ENCODE measurements at regions not wholly inside any gene's neighbourhood (a gene's known extent, or its start where the extent isn't known, plus 50 kb on each side); places are given as distances from the start of the nearest gene placed in this dataset.
"Not testable (repeated sequence)": the region's sequence is repeated elsewhere in the genome, so short reads cannot be mapped to it uniquely, and the experiment has no call there.

GRCh38 chr1:3992103-3992556 is 92.1 kb upstream of the C1orf174 start:
- no peak for DNase-seq (ENCODE audit: low read depth in 2 of 2)

- no peak for DNase-seq (ENCODE audit: low read depth in 2 of 2)
Measured at GRCh38 chr1:3992746-3993145, 92.7 kb upstream of the C1orf174 start.

- no peak for DNase-seq (ENCODE audit: low read depth in 2 of 2)
Measured at GRCh38 chr1:3993619-3994375, 93.7 kb upstream of the C1orf174 start.

- no peak for DNase-seq (ENCODE audit: low read depth in 2 of 2)
Measured at GRCh38 chr1:3995141-3995780, 95.2 kb upstream of the C1orf174 start.

DNA sequence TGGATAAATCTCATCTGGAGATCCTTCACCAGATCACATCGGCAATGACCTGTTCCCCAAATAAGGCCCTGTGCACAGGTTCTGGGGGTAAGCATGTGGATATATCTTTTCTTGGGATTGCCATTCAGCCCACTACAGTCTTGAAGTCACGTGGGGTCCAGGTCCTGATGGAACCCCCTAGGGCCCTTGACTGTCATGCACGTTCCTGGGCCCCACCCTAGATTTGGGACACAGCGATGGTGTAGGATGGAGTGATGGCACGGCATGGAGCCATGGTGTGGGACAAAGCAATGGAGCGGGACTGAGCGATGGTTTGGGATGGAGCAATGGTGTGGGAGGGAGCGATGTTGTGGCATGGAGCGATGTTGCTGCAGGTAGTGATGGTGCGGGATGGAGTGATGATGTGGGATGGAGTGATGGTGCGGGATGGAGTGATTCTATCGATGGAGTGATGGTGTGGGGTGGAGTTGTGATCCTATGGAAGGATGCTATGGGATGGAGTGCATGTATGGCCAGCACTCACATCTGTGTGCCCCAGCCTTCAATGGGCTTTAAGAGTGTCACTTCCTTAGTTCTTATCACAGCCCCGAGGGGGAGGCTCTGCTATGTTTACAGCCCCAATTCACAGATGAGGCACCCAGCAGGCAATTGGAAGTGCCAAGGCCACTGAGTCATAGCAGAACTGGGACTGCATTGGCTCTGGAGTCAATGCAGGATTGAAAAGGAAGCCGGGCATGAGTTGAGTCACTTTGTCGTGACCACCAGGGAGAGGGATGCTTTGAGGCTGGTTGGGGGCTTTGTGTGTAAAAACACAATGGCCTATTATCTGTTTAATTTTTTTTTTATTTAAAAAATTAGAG is 97.0 kb upstream of the C1orf174 start:
- DNase-seq (ENCODE audit: low read depth in 2 of 2) = no peak

DNA sequence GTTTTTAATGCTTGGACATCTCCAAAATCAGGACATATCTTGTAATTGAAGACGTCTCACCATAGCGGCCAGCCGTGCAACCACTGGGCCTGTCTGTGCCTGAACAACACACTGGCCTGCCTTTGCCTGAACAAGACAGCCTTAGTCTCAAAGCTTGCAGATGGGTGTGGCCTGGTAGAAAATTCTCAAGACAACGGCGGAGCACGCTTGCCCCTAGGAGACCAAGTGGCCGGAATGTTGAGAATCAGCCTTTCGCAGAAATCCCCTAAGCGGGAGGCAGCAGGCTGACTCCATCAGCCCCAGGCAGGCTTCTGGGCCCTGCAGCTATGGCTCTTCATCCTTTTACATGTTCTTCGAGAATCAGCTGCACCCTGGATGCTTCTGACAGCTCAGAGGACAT is 98.0 kb upstream of the C1orf174 start:
- no peak for DNase-seq (ENCODE audit: low read depth in 2 of 2)

- DNase-seq (ENCODE audit: low read depth in 2 of 2) = not testable (repeated sequence)
Measured at GRCh38 chr1:3999514-3999913, 99.4 kb upstream of the C1orf174 start.

DNA sequence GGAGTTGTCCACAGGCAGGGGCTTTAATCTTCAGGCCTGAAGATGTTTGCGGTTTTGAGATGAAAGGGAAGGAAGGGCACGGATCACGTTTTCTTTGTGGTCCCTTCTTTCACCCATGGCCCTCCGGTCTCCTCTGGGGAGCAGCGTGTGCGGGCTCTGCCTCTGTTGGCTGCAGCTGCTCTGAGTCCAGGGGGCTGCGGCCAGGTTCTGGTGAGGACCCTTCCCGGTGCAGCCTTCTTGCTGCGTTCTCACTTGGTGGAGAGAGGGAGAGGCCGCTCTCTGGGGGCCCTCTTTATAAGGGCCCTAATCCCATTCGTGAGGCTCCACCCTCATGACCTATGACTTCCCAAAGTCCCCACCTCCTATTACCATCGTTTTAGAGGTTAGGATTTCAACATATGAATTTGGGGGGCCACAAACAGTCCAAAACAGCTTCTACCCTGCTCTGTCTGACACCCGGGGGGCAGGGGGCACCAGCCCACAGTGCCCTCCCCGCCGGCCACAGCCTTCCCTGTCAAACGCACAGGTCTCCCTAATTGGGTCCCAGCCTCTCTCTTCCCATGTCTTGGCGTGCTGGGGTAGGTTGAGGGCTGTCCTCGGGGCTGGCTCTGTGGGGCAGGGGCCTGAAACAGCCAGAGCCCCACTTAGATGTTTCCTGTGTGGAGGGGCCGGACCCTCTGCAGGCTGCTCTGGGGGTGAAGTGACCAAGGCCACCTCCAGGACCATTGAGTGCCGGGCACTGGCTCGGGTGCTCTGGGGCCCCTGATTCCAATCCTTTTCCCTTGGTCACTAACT is 100.1 kb upstream of the C1orf174 start:
- DNase-seq (ENCODE audit: low read depth in 2 of 2) = no peak

DNA sequence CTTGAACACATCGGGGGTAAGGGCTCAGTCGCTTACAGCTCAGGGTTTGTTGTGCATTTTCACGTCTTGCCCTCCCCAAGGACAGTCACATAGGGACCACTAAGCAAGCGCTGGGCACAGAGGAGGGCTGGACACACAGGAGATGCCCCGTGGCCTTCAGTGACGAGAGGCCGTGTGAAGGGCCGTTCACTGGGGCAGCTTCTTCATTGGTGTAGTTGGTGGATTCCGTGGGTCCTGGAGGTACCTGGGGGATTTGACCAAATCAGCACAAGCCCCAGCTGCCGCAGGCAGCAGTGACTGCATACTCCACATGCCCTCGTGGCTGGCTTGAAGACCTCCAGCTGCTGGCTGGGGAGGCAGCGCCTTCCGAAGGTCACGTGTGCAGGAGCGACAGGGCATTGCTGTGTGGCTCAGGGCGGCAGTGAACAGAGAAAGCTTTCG is 100.8 kb upstream of the C1orf174 start:
- DNase-seq (ENCODE audit: low read depth in 2 of 2) = no peak

DNA sequence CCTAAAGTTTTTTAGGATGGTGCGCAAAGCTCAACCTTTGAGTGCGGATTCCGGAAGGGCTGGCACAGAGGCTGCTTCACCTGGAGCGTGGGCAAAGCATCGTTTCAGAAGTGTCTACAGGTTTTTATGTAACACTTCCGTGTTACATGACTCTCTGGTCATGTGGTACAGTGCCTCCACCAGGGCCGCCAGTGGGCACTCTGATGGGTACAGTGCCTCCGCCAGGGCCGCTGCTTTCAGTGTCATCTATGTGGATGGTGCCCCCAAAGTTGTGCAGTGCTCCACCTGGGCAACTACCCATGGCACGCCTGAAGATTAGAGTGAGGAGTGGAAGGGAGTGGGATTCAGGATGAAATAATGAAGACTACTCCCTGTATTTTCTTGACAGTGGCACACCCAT is 101.4 kb upstream of the C1orf174 start:
- no peak for DNase-seq (ENCODE audit: low read depth in 2 of 2)

- DNase-seq (ENCODE audit: low read depth in 2 of 2) = no peak
Measured at GRCh38 chr1:4002061-4002521, 102.0 kb upstream of the C1orf174 start.

- DNase-seq (ENCODE audit: low read depth in 2 of 2) = no peak
Measured at GRCh38 chr1:4002741-4003140, 102.7 kb upstream of the C1orf174 start.

DNA sequence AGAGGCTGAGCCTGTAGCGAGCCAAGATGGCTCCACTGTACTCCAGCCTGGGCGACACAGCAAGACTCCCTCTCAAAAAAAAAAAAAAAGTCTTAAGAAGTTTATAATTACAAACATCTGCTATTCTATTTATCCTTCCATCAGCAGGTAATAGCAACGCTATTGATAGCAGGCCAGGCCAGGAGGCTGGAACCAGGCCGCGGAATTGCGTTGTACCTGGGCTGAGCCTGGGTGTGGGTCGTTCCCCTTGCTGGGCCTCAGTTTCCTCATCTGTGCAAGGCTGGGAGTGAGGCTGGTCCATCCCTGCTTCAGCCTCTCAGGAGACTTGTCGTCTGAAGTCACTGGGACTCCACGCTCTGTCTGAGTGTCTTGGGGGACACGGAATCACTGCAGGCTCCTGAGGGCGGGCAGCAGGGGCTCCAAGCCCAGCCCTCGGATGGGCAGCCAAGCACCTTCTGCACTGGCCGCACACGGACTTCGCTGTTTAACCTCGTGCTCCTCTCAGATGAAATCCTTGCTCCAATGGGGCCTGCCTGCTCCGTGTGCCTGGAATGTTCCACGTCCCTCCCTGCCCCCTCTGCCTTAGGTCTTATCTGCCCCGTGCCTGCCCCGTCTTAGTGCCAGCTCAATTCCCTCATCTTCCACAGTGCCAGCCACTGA is 103.9 kb upstream of the C1orf174 start:
- DNase-seq (ENCODE audit: low read depth in 2 of 2) = no peak

GRCh38 chr1:4004635-4005430 is 104.8 kb upstream of the C1orf174 start:
- DNase-seq (ENCODE audit: low read depth in 2 of 2) = no peak

DNA sequence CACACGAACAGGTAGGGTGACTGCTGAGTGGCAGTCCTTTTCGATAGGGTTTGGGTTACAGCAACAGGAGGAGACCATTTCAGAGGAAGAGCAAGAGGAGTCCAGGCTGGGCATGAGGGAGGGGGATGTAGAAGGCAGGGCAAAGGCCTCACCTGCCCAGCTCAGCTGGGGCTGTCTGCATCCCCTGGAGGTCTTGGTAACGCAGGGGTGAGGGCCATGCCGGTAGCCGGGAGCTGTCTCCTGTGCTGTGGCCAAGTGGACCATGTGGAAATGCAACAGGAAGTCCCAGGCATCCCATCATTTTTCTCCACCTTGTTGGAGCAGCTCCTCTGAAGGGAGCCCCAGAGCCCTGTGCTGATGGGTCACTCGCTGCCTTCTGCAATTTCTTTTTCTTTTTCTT is 105.4 kb upstream of the C1orf174 start:
- DNase-seq (ENCODE audit: low read depth in 2 of 2) = no peak

DNA sequence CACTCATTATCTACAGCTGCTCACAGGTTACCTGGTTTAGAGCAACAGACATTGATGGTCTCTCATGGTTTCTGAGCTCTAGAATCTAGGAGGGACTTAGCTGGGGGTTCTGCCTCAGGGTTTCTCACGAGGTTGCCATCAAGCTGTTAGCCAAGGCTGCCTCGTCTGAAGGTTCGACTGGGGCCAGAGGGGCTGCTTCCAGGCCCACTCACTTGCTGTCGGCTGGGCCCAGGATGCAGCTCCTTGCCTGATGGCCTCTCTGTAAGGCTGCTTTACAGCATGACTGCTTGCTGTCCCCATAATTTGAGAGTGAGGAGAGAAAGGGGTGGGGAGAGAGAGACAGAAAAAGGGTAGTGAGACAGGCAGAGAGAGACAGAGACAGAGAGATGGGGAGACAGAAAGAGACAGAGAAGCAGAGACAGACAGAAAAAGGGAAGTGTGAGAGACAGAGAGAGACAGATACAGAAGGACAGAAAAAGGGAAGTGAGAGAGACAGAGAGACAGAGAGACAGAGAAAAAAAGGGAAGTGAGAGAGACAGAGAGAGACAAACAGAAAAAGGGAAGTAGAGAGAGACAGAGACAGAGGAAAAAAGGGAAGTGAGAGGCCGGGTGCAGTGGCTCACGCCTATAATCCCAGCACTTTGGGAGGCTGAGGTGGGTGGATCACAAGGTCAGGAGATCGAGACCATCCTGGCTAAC is 106.8 kb upstream of the C1orf174 start:
- DNase-seq (ENCODE audit: low read depth in 2 of 2) = no peak

DNA sequence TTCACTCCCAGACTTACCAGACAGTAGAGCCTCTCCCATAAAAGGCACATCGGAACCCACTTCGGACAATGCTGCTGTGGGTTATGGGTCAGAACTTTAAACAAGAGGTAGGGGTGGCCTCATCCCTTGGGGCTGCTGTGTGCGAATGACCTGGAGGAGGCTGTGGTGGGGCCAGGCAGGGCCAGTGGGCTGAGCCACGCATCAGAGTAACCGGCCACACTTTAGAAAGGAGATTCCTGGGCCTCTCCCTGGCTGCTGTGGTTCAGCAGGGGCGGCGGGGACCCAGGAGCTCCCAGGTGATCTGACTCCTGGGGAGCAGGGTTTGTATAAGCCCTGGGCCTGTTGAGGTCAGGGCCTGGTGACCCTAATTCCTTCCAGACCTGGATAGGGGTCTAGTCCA is 110.2 kb upstream of the C1orf174 start:
- no peak for DNase-seq (ENCODE audit: low read depth in 2 of 2)

DNA sequence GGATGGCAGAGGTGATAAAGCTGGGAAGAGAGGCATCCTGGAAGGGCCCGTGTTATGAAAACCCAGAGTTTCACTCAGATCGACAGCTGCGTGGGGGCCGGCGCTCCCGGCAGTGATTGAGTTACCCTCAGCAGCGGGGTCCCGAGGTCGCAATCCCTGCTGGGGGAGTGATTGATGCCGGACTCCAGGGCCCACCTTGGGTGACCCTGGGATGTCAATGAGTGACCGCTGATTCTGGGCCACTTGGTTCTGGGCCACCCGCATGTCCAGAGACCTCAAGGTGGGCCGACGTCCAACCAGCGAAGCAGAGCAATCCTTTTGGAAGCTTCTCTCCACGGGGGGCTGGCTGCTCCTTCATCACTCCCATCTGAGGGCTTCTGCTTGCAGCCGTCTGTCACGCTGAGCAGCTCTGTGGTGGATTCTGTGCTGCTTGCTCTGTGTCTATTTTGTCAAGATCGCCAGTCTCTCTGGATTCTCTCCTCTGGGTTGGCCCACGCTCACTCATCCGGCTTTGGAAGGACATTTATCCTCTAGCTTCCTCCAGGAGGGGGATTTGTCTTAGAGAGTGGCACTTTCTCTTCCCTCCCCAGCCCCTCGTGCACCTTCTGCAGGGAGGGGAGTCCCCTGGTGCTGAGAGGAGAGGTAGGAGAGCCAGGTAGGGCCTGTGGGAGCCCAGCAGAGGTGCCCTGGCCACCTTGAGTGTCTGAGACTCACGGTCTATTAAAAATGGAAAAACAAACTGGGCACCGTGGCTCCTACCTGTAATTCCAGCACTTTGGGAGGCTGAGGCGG is 110.9 kb upstream of the C1orf174 start:
- no peak for DNase-seq (ENCODE audit: low read depth in 2 of 2)
